KMS-11 (cell line): ENCODE measurements at regions not wholly inside any gene's neighbourhood (a gene's known extent, or its start where the extent isn't known, plus 50 kb on each side); places are given as distances from the start of the nearest gene placed in this dataset.

ENCODE experiments used
- H2AFZ ChIP-seq: fragments of 200-600 bp; sonication (generic); 2 replicates; pipeline ENCODE4 v1.6.1; 2016; ENCODE audit warnings: antibody characterized with exemption, mixed run types, low read depth
- H3K27ac ChIP-seq: fragments of 200-600 bp; sonication (generic); 2 replicates; pipeline ENCODE4 v1.6.1; 2016; ENCODE audit warnings: mild to moderate bottlenecking, mixed run types
- H3K27me3 ChIP-seq: fragments of 200-600 bp; sonication (generic); 2 replicates; pipeline ENCODE4 v1.6.1; 2017; ENCODE audit warnings: mild to moderate bottlenecking, low read depth, mixed run types, moderate library complexity; ENCODE audit not compliant: insufficient read depth
- H3K36me3 ChIP-seq: fragments of 200-600 bp; sonication (generic); 2 replicates; pipeline ENCODE4 v1.6.1; 2017; ENCODE audit warnings: mild to moderate bottlenecking, mixed run types; ENCODE audit not compliant: insufficient read depth
- H3K4me1 ChIP-seq: fragments of 200-600 bp; sonication (generic); 2 replicates; pipeline ENCODE4 v1.6.1; 2016; ENCODE audit warnings: mild to moderate bottlenecking, low read depth, mixed run types; ENCODE audit not compliant: poor library complexity, severe bottlenecking
- H3K4me2 ChIP-seq: fragments of 200-600 bp; sonication (generic); 2 replicates; pipeline ENCODE4 v1.7.0; 2016; ENCODE audit warnings: mild to moderate bottlenecking, mixed run types
- H3K4me3 ChIP-seq: fragments of 200-600 bp; sonication (generic); IDR thresholded peaks from 2 replicates; pipeline ENCODE4 v1.6.1; 2017; ENCODE audit warnings: low read depth, low read length, mixed read lengths; ENCODE audit not compliant: insufficient read depth
- H3K79me2 ChIP-seq: fragments of 200-600 bp; sonication (generic); 2 replicates; pipeline ENCODE4 v1.6.1; 2016; ENCODE audit warnings: low read depth, mixed run types; ENCODE audit not compliant: insufficient read depth
- H3K9ac ChIP-seq: fragments of 200-600 bp; sonication (generic); 2 replicates; pipeline ENCODE4 v1.6.1; 2016; ENCODE audit warnings: mild to moderate bottlenecking, mixed run types
- H4K20me1 ChIP-seq: fragments of 200-600 bp; sonication (generic); 2 replicates; pipeline ENCODE4 v1.6.1; 2016; ENCODE audit warnings: mild to moderate bottlenecking, mixed run types; ENCODE audit not compliant: insufficient read depth
- TF ChIP-seq, protein P1 (sequence below): fragments of 200-600 bp; sonication (generic); conservative IDR thresholded peaks from 2 replicates; pipeline ENCODE4 v1.6.1; 2017; ENCODE audit warnings: low read depth, mild to moderate bottlenecking, antibody characterized with exemption, low read length, moderate library complexity, mixed read lengths

- no peaks in the 10 kb centered on the region for H3K79me2 ChIP-seq
- H3K27ac ChIP-seq = no peak overlapping the region
- TF ChIP-seq, protein P1, sequence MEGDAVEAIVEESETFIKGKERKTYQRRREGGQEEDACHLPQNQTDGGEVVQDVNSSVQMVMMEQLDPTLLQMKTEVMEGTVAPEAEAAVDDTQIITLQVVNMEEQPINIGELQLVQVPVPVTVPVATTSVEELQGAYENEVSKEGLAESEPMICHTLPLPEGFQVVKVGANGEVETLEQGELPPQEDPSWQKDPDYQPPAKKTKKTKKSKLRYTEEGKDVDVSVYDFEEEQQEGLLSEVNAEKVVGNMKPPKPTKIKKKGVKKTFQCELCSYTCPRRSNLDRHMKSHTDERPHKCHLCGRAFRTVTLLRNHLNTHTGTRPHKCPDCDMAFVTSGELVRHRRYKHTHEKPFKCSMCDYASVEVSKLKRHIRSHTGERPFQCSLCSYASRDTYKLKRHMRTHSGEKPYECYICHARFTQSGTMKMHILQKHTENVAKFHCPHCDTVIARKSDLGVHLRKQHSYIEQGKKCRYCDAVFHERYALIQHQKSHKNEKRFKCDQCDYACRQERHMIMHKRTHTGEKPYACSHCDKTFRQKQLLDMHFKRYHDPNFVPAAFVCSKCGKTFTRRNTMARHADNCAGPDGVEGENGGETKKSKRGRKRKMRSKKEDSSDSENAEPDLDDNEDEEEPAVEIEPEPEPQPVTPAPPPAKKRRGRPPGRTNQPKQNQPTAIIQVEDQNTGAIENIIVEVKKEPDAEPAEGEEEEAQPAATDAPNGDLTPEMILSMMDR = no peak
- H2AFZ ChIP-seq = no peak overlapping the region
- no peak overlapping the region for H3K4me2 ChIP-seq
- no peaks in the 10 kb centered on the region for H4K20me1 ChIP-seq
- no peak overlapping the region for H3K9ac ChIP-seq
- no peaks in the 10 kb centered on the region for H3K27me3 ChIP-seq
- H3K4me3 ChIP-seq = no peak overlapping the region
- H3K36me3 ChIP-seq = no peaks in the 10 kb centered on the region
- H3K4me1 ChIP-seq = no peaks in the 10 kb centered on the region
These were observed 1106.2 kb upstream of the GJE1 start for GRCh38 chr6:141026504-141026903.

- H3K36me3 ChIP-seq = no peaks in the 10 kb centered on the region
- H3K4me1 ChIP-seq = no peaks in the 10 kb centered on the region
- no peak overlapping the region for H2AFZ ChIP-seq
- H3K4me2 ChIP-seq = no peak overlapping the region
- H4K20me1 ChIP-seq = no peaks in the 10 kb centered on the region
- no peaks in the 10 kb centered on the region for H3K79me2 ChIP-seq
- no peak overlapping the region for H3K4me3 ChIP-seq
- no peak overlapping the region for H3K9ac ChIP-seq
- TF ChIP-seq, protein P1 = no peak
- no peak overlapping the region for H3K27ac ChIP-seq
- no peaks in the 10 kb centered on the region for H3K27me3 ChIP-seq
These were observed 1108.2 kb upstream of the GJE1 start for GRCh38 chr6:141024526-141024925.

- Histone ChIP-seq H3K9ac (no peak overlapping the region), H3K79me2 (no peaks in the 10 kb centered on the region), H4K20me1 (no peaks in the 10 kb centered on the region), H3K4me3 (no peak overlapping the region), H3K36me3 (no peaks in the 10 kb centered on the region), H3K4me2 (no peak overlapping the region), H3K27me3 (no peaks in the 10 kb centered on the region), H3K27ac (no peak overlapping the region), H2AFZ (no peak overlapping the region), H3K4me1 (no peaks in the 10 kb centered on the region)
- TF ChIP-seq, protein P1 = no peak
These were observed 1114.8 kb upstream of the GJE1 start for GRCh38 chr6:141017941-141018340.

DNA sequence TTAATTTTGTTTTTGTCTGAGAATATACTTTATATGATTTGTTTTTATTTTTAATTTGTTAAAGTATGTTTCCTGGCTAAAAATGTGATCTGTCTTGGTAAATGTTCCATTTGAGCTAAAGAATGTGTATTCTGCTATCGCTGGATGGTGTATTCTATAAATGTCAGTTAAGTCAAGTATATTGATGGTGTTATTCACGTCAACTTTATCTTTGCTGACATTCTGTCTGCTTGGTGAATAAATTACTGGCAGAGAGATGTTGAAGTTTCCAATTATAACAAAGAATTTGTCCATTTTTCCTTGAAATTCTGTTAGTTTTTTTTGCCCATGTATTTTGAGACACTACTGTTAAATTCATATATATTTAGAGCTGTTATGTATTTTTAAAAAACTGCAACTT lies 1131.8 kb upstream of the GJE1 start:
- Histone ChIP-seq H3K27ac (no peak overlapping the region), H3K4me2 (no peak overlapping the region), H3K9ac (no peak overlapping the region), H3K79me2 (no peaks in the 10 kb centered on the region), H3K4me3 (no peak overlapping the region), H3K27me3 (no peaks in the 10 kb centered on the region), H3K4me1 (no peaks in the 10 kb centered on the region), H3K36me3 (no peaks in the 10 kb centered on the region), H2AFZ (no peak overlapping the region), H4K20me1 (no peaks in the 10 kb centered on the region)
- TF ChIP-seq, protein P1 = no peak

GRCh38 chr6:140993515-140993914 lies 1139.2 kb upstream of the GJE1 start:
- Histone ChIP-seq H3K27me3 (no peaks in the 10 kb centered on the region), H3K36me3 (no peaks in the 10 kb centered on the region), H3K27ac (no peak overlapping the region), H2AFZ (no peak overlapping the region), H3K79me2 (no peaks in the 10 kb centered on the region), H3K4me1 (no peaks in the 10 kb centered on the region), H3K9ac (no peak overlapping the region), H4K20me1 (no peaks in the 10 kb centered on the region), H3K4me3 (no peak overlapping the region), H3K4me2 (no peak overlapping the region)
- TF ChIP-seq, protein P1 = no peak
